PC-9 (cell line): ENCODE measurements at regions not wholly inside any gene's neighbourhood (a gene's known extent, or its start where the extent isn't known, plus 50 kb on each side); places are given as distances from the start of the nearest gene placed in this dataset.

ENCODE experiments used
- BruUV-seq: library from RNA; stranded (reverse); fragments of 400-500 nt; replicated peaks from 2 replicates; lab custom pipeline; 2021; lab: Mats Ljungman, UMichigan
- CTCF ChIA-PET: fragments of 300-600 bp; sonication (Branson Sonifier 250); formaldehyde crosslinking; loops from one replicate; lab custom pipeline; 2022; ENCODE audit warnings: antibody characterized with exemption; lab: Charles Lee
- POLR2A ChIA-PET: fragments of 300-600 bp; sonication (Branson Sonifier 250); formaldehyde crosslinking; loops from one replicate; lab custom pipeline; 2022; ENCODE audit warnings: antibody characterized with exemption; ENCODE audit not compliant: unreplicated experiment; lab: Charles Lee
- DNase-seq, 2 experiments: peaks; one replicate each; pipeline versions ENCODE4 v3.0.0 to v3.0.0-alpha.2; 2015 to 2022; ENCODE audit warnings: mixed read lengths in 1 of 2
- H2AFZ ChIP-seq: fragments of 200-600 bp; sonication (generic); 2 replicates; pipeline ENCODE4 v1.8.1; 2017; ENCODE audit warnings: antibody characterized with exemption
- H3F3A ChIP-seq: fragments of 200-600 bp; sonication (generic); 2 replicates; pipeline ENCODE4 v1.8.1; 2017; ENCODE audit warnings: antibody characterized with exemption, mild to moderate bottlenecking, low read depth; ENCODE audit not compliant: insufficient read depth
- H3K27ac ChIP-seq: fragments of 200-600 bp; sonication (generic); 2 replicates; pipeline ENCODE4 v1.6.1; 2016; ENCODE audit warnings: mixed run types
- H3K27me3 ChIP-seq: fragments of 200-600 bp; sonication (generic); 2 replicates; pipeline ENCODE4 v1.6.1; 2016; ENCODE audit warnings: low read depth, mixed run types; ENCODE audit not compliant: insufficient read depth
- H3K36me3 ChIP-seq: fragments of 200-600 bp; sonication (generic); 2 replicates; pipeline ENCODE4 v1.6.1; 2016; ENCODE audit warnings: low read depth, mixed run types
- H3K4me1 ChIP-seq: fragments of 200-600 bp; sonication (generic); replicated peaks from 2 replicates; pipeline ENCODE4 v1.6.1; 2016; ENCODE audit warnings: mixed run types; ENCODE audit not compliant: insufficient read depth
- H3K4me2 ChIP-seq: fragments of 200-600 bp; sonication (generic); 2 replicates; pipeline ENCODE4 v1.6.1; 2017; ENCODE audit warnings: mixed run types
- H3K4me3 ChIP-seq: fragments of 200-600 bp; sonication (generic); 2 replicates; pipeline ENCODE4 v1.6.1; 2016; ENCODE audit warnings: mixed run types
- H3K79me2 ChIP-seq: fragments of 200-600 bp; sonication (generic); 2 replicates; pipeline ENCODE4 v1.6.1; 2017; ENCODE audit warnings: low read depth, mixed run types
- H3K9me2 ChIP-seq: fragments of 200-600 bp; sonication (generic); 2 replicates; pipeline ENCODE4 v1.8.1; 2017; ENCODE audit warnings: mild to moderate bottlenecking; ENCODE audit not compliant: insufficient read depth
- H3K9me3 ChIP-seq: fragments of 200-600 bp; sonication (generic); 2 replicates; pipeline ENCODE4 v1.8.1; 2016; ENCODE audit warnings: low read depth; ENCODE audit not compliant: insufficient read depth
- H4K20me1 ChIP-seq: fragments of 200-600 bp; sonication (generic); 2 replicates; pipeline ENCODE4 v1.8.1; 2017; ENCODE audit not compliant: insufficient read depth
- EZH2 ChIP-seq: fragments of 200-600 bp; sonication (generic); IDR thresholded peaks from 2 replicates; pipeline ENCODE4 v1.8.0; 2017; ENCODE audit warnings: antibody characterized with exemption, low read depth
- intact Hi-C: fragments of 100-400 bp; cut with micrococcal nuclease; formaldehyde crosslinking; loops from one replicate; pipeline ENCODE4 v1.10.0; 2022; ENCODE audit not compliant: unreplicated experiment
- TF ChIP-seq, protein P1 (sequence below): fragments of 200-600 bp; sonication (generic); conservative IDR thresholded peaks from 2 replicates; pipeline ENCODE4 v1.6.1; 2017; ENCODE audit warnings: mixed run types, antibody characterized with exemption, mild to moderate bottlenecking, moderate library complexity

DNA sequence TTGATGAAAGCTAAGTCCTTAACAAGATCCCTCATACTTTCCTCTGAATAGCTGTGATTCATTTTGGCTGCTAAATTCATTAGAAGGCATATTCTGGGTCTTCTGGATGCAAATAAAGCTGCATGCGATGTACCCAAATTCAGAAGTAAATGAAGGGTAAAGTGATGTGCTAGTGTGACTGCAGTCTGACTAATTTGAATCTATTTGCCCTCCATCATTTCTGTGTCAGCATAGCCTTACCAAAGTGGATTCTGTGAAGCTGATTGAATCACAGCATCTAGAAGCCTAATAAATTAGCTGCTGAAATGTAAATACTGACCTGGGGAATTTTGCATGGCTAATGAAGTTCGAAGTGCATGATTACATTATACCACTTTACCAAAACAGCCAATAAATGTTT lies 162.2 kb downstream of the TPH2 start:
- no peak for DNase-seq
- H3K4me1 ChIP-seq = no peaks in the 10 kb centered on the region
- no TSS peak for BruUV-seq
- no peaks in the 10 kb centered on the region for H3K36me3 ChIP-seq
- H3K27me3 ChIP-seq = no peaks in the 10 kb centered on the region
- H3K4me2 ChIP-seq = no peak overlapping the region
- POLR2A ChIA-PET = no interaction called here
- TF ChIP-seq, protein P1, sequence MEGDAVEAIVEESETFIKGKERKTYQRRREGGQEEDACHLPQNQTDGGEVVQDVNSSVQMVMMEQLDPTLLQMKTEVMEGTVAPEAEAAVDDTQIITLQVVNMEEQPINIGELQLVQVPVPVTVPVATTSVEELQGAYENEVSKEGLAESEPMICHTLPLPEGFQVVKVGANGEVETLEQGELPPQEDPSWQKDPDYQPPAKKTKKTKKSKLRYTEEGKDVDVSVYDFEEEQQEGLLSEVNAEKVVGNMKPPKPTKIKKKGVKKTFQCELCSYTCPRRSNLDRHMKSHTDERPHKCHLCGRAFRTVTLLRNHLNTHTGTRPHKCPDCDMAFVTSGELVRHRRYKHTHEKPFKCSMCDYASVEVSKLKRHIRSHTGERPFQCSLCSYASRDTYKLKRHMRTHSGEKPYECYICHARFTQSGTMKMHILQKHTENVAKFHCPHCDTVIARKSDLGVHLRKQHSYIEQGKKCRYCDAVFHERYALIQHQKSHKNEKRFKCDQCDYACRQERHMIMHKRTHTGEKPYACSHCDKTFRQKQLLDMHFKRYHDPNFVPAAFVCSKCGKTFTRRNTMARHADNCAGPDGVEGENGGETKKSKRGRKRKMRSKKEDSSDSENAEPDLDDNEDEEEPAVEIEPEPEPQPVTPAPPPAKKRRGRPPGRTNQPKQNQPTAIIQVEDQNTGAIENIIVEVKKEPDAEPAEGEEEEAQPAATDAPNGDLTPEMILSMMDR = no peak
- TF ChIP-seq EZH2 = no peak
- H3F3A ChIP-seq = no peaks in the 10 kb centered on the region
- CTCF ChIA-PET = no interaction called here
- intact Hi-C loops = no loop called here
- H3K9me3 ChIP-seq = no peaks in the 10 kb centered on the region
- H3K9me2 ChIP-seq = no peaks in the 10 kb centered on the region
- no peak overlapping the region for H3K4me3 ChIP-seq
- no peak overlapping the region for H3K27ac ChIP-seq
- no peaks in the 10 kb centered on the region for H3K79me2 ChIP-seq
- H2AFZ ChIP-seq = no peak overlapping the region
- H4K20me1 ChIP-seq = no peaks in the 10 kb centered on the region

DNA sequence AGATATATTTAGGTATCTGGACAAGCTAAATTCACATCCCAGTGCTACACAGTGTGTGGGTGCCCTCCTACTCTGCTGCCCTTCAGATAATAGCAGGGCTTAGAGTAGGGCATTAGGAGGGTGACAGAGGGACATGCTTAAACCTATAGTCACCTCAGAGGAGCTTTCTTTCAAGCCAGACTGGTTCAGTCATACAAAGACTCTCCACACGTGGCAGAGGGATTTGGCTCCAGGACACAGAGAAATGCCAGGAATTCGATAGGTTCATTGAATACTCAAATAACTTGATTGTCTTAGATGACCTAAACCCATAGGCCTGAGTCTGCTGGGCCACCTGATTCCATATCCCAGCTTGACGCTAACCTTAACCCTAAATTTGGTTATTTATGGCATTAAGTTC lies 163.5 kb downstream of the TPH2 start:
- POLR2A ChIA-PET = no interaction called here
- CTCF ChIA-PET = no interaction called here

DNA sequence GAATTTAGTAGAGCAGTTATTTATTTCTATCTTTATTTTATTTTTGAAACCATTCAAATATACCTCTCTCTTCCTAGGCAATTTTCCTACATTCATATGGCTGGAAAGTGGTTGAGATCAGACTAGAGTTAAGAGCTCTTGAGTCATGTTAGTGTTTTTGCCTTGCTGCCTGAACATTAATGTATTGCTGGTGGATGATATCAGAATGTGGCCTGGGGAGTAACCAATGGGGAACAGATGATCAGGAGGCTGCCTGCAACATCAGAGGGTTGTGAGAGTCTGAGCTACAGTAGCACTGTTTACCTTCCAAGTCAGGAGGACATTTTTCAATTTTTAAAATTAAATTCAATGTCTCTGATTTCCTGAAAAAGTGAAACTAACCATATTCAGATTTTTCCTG lies 166.3 kb upstream of the TRHDE start:
- Histone ChIP-seq H3F3A (no peaks in the 10 kb centered on the region), H3K36me3 (no peaks in the 10 kb centered on the region)
- POLR2A ChIA-PET = interaction anchor here (0.7 kb wide), 1 partner anchor 370 kb away, joined by 3 read pairs; no protein-coding TSS in a partner anchor

More for the DNA sequence above, 163.5 kb downstream of the TPH2 start:
- no TSS peak for BruUV-seq
- Histone ChIP-seq H3K9me2 (no peaks in the 10 kb centered on the region), H3F3A (no peaks in the 10 kb centered on the region), H3K79me2 (no peaks in the 10 kb centered on the region), H2AFZ (no peak overlapping the region), H3K36me3 (no peaks in the 10 kb centered on the region), H3K4me1 (no peaks in the 10 kb centered on the region), H3K4me2 (no peak overlapping the region), H3K9me3 (no peaks in the 10 kb centered on the region), H3K27me3 (no peaks in the 10 kb centered on the region), H3K27ac (no peak overlapping the region), H3K4me3 (no peak overlapping the region), H4K20me1 (no peaks in the 10 kb centered on the region)
- intact Hi-C loops = no loop called here
- TF ChIP-seq, protein P1 = no peak
- TF ChIP-seq EZH2 = no peak
- no peak for DNase-seq

More for the DNA sequence above, 166.3 kb upstream of the TRHDE start:
- TF ChIP-seq, protein P1 = no peak
- no peak for TF ChIP-seq EZH2
- H3K79me2 ChIP-seq = no peaks in the 10 kb centered on the region
- CTCF ChIA-PET = no interaction called here
- no peaks in the 10 kb centered on the region for H4K20me1 ChIP-seq
- DNase-seq = no peak
- intact Hi-C loops = no loop called here
- H3K27ac ChIP-seq = no peak overlapping the region
- H3K4me2 ChIP-seq = no peak overlapping the region
- H3K4me3 ChIP-seq = no peak overlapping the region
- H2AFZ ChIP-seq = no peak overlapping the region
- H3K9me3 ChIP-seq = no peaks in the 10 kb centered on the region
- no TSS peak for BruUV-seq
- H3K4me1 ChIP-seq = no peaks in the 10 kb centered on the region
- H3K9me2 ChIP-seq = no peaks in the 10 kb centered on the region
- H3K27me3 ChIP-seq = no peaks in the 10 kb centered on the region
